PC-9 (cell line): ENCODE measurements at regions not wholly inside any gene's neighbourhood (a gene's known extent, or its start where the extent isn't known, plus 50 kb on each side); places are given as distances from the start of the nearest gene placed in this dataset.

Source experiments
- CTCF ChIP-seq: fragments of 200-600 bp; sonication (generic); conservative IDR thresholded peaks from 2 replicates; pipeline ENCODE4 v1.6.1; 2017; ENCODE audit warnings: mixed run types, antibody characterized with exemption, mild to moderate bottlenecking, moderate library complexity
- EZH2 ChIP-seq: fragments of 200-600 bp; sonication (generic); IDR thresholded peaks from 2 replicates; pipeline ENCODE4 v1.8.0; 2017; ENCODE audit warnings: antibody characterized with exemption, low read depth

- TF ChIP-seq EZH2 (no peak), CTCF (no peak)
These were observed 350.5 kb downstream of the CRPPA start for GRCh38 chr7:16070806-16071205.
